HG03045 (cell line): ENCODE measurements at regions not wholly inside any gene's neighbourhood (a gene's known extent, or its start where the extent isn't known, plus 50 kb on each side); places are given as distances from the start of the nearest gene placed in this dataset.
A peak's percentile ranks its signal among the peaks of the same experiment; 100 is the strongest.

Experiments
- ATAC-seq: cut with Tn5 transposase; IDR thresholded peaks from one replicate; pipeline ENCODE4 v1.9.1; 2021; ENCODE audit warnings: mild to moderate bottlenecking, moderate library complexity; ENCODE audit not compliant: unreplicated experiment

DNA sequence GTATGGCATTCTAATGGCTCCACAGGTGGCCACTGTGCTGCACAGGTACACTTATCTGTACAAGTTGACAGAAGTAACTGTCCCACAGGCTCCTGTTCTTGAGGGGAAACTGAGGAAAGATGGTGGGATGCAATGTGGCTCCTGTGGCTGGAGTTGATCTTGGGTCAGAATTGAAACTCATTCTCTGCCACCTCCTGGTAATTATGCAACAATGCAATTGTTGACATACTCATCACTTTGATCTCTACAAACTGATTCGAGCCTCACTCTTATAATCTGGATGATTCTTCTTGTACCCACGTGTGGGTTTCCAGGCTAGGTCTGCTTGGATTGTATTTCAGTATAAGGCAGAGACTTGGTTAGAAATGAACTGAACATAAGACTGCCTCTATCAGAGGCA lies 148.8 kb downstream of the CCNG2 start:
- no peak for ATAC-seq

- no peak for ATAC-seq
Measured at GRCh38 chr4:77306496-77306895, 149.5 kb downstream of the CCNG2 start.

GRCh38 chr4:77308843-77309242 lies 151.8 kb downstream of the CCNG2 start:
- no peak for ATAC-seq

DNA sequence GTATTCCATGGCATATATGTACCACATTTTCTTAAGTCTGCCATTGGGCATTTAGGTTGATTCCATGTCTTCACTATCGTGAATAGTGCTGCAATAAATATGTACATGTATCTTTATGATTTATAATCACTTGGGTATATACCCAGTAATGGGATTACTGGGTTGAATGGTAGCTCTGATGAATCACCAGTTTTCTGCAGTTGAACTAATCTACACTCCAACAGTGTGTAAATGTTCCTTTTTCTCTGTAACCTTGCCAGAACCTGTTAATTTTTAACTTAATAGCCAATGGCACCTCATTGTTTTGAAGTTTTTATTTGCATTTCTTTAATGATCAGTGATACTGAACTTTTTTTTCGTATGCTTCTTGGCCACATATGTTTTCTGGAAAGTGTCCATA lies 152.5 kb downstream of the CCNG2 start:
- ATAC-seq, result no peak

DNA sequence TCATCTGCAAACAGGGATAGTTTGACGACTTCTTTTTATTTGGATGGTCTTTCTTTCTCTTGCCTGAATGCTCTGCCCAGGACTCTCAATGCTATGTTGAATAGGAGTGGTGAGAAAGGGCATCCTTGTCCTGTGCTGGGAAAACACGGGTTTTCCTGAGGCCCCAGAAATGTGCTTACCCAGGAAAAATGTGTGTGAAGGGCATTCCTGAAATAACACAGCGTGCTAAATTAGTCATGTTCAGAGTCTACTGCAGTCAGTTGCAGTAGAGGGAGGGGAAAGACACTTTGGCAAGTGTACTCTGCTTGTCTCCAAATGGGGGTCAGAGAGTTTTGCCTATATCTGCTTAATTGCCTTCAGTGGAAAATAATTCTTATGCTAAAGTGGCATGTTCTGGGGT lies 153.9 kb downstream of the CCNG2 start:
- ATAC-seq, result no peak

- no peak for ATAC-seq
Measured at GRCh38 chr4:77314697-77315096, 157.7 kb downstream of the CCNG2 start.

GRCh38 chr4:77327151-77327550 lies 170.1 kb downstream of the CCNG2 start:
- no peak for ATAC-seq

GRCh38 chr4:77332696-77333270 lies 175.8 kb downstream of the CCNG2 start:
- ATAC-seq, result no peak

DNA sequence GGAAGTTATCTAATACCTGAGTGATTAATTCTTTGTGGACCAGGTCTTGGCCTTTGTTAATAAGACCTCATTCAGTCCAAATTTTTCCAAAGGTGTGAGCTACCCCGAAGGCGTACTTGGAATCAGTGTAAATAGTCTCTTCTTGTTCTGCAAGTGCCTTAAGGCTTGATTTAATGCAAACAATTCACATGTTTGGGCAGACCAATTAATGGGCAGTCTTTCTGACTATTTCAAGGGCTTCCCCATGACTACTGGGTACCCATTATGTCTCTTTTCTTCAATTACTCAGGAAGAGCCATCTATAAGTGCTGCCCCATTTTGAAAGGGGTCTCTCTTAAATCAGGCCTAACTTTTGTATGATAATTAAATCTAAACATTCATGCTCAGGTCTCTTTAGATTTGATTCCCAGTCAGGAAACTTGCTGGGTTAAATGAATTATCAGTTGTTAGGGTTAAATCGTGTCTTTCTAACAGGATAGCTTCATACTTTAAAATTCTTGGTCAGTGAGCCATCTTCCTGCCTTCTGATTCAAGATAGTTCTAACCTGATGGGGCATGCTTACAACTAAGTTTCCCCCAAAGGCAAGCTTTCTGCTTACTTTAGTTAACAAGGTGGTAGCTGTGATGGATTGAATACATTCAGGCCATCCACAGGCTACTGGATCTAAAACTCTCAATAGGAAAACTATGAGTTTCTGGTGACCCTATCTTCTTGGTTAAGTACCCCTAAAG lies 179.6 kb downstream of the CCNG2 start:
- ATAC-seq, result no peak

GRCh38 chr4:77342170-77342810 lies 185.3 kb downstream of the CCNG2 start:
- ATAC-seq, result no peak

DNA sequence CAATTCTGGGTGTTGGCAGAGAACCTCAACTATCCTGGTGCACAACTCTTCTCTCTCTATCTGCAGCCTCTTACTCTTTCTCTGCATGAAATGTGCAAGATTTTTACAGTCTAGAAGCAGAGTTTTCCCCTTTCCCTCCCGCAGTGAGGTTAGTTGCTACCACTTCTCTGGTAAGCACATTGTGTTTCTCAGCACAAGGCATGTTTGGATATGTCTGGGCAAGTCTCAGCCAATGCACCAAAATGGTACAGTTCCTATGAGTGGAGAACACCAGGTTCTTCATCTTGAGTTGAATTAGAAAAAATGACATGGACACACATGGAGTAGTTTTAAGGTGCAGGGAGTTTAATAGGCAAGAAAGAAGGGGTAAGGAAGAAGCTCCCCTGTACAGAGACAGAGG lies 187.0 kb downstream of the CCNG2 start:
- ATAC-seq, result no peak

DNA sequence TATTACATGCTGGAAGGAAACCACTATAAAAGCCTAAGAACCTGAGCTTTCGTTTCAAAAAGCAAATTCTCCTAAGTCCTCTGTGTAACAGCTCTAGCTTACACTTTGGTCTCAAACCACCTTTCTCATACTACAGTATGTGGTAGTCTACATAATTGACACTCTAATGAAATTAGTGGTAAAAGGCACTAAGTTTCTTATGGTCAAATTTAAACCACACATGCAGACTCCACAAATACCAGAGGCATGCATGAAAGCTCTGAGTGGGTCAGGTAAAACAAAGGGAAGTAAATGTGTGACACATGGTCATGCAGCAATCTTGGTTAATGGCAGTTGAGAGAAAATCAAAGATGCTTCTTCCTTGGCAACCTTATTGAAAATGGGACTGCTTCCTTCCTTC lies 187.8 kb downstream of the CCNG2 start:
- no peak for ATAC-seq

DNA sequence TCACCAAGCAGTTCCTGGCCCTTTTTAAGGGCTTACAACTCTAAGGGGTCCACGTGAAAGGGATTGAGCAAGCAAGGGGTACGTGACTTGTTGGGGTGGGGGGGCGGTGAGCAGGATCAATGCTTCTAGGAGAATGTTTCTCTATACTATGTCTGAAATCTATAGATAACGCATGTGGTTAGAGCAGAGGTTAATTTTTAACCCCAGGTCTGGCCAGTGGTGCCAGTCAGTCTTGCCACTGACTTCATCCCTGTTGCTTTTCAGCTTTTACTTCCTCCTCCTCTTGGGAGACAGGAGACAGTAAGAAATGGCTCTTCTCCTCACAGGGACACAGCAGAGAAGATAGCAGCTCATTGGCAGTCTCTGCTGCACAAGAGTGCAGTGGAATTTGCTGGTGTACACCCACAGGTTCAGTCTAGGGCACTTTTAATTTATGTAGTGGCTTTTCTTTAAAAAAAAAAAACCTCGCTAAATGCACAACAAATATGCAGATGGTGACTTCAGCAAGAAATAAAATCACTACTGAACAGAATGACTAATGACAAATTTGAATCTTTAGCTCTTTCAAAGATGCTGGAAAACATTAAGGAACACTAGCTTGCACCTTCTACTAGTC lies 190.5 kb downstream of the CCNG2 start:
- ATAC-seq, result no peak

GRCh38 chr4:77348815-77349214 lies 191.8 kb downstream of the CCNG2 start:
- no peak for ATAC-seq

- ATAC-seq, result no peak
Measured at GRCh38 chr4:77349364-77349763, 192.4 kb downstream of the CCNG2 start.

DNA sequence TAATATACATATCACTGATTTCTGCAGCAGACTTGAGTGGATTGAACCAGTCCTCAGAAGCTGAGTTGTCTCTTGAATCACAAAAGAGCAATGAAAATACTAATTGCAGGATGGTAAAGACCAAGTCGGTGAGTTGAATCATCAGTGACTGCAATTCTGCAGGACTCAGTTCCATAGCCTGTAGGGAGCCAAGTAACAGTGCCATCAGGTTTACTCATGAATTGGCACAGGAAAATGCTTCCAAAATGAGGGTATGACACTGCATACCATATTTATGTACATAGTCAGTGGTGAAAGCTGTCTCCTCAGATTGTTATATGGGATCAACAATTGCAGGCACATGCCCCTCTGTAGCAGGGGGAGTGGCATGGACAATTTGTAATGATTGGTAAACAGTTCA lies 192.8 kb downstream of the CCNG2 start:
- no peak for ATAC-seq

DNA sequence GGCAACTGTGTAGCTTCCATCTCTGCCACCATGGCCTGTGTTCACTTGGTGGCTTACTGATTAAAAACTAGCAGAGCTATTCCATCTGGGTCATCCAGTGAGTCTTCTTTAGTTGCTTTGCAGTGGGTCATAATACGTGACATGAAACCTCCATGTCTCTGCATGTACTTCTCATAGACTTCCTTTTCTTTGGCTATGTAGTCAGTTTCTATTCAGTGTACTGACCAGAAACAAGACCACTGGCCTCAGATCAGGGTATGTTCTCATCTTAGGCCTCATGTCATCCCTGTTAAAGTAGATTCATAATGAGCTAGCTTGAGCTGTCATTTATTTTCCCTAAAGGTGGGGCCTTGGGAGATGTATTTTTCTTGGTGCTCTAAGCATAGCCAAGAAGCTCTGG lies 195.2 kb downstream of the CCNG2 start:
- no peak for ATAC-seq

- ATAC-seq, result peak; percentile 58
Measured at GRCh38 chr4:77353724-77354315, 196.8 kb downstream of the CCNG2 start.

GRCh38 chr4:77354550-77354949 lies 197.5 kb downstream of the CCNG2 start:
- no peak for ATAC-seq

DNA sequence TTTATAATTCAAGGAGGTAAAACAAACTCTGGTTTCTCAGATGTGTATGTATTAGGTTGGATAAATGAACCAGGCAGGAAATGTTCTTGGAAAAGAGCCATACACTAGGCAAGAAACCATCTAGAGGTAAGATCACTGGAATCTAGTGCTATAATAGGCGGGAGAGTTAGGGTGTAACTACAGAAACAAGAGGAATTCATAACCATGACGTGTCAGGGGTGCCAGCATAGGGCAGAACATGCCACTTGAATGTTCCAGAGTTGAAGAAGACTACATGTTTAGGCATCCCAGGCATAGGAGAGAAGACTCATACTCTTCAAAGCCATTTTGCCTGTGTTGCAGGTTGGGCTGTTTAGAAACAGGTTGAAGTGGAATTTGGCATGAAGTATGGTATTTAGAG lies 198.7 kb downstream of the CCNG2 start:
- ATAC-seq, result no peak

- no peak for ATAC-seq
Measured at GRCh38 chr4:77358315-77358928, 201.4 kb downstream of the CCNG2 start.
